WTC11 (cell line): ENCODE measurements at regions not wholly inside any gene's neighbourhood (a gene's known extent, or its start where the extent isn't known, plus 50 kb on each side); places are given as distances from the start of the nearest gene placed in this dataset.
"Not testable (repeated sequence)": the region's sequence is repeated elsewhere in the genome, so short reads cannot be mapped to it uniquely, and the experiment has no call there.

Experiments
- ATAC-seq: fragments of 200-7000 bp; cut with Tn5 transposase; 2 replicates; pipeline ENCODE4 v1.10.0; 2021; ENCODE audit warnings: mild to moderate bottlenecking, moderate library complexity
- CTCF ChIA-PET: fragments of 300-600 bp; sonication (Branson Sonifier 250); formaldehyde crosslinking; loops from one replicate; lab custom pipeline; 2021; ENCODE audit warnings: antibody characterized with exemption; lab: Charles Lee
- POLR2A ChIA-PET: fragments of 350-600 bp; sonication (Branson Sonifier 250); formaldehyde crosslinking; loops from one replicate; lab custom pipeline; 2021; ENCODE audit warnings: antibody characterized with exemption; lab: Charles Lee
- DNase-seq: peaks from one replicate; pipeline ENCODE4 v3.0.0; 2021; ENCODE audit warnings: low spot score
- H3K27ac Mint-ChIP-seq: 2 replicates; pipeline ENCODE4 v1.8.0; 2021; ENCODE audit warnings: mixed read lengths
- H3K27me3 Mint-ChIP-seq: 2 replicates; pipeline ENCODE4 v1.8.0; 2021; ENCODE audit warnings: low read depth, mild to moderate bottlenecking, moderate library complexity, mixed read lengths
- H3K36me3 Mint-ChIP-seq: 2 replicates; pipeline ENCODE4 v1.8.0; 2021; ENCODE audit warnings: mixed read lengths
- H3K4me1 Mint-ChIP-seq: 2 replicates; pipeline ENCODE4 v1.8.0; 2022; ENCODE audit warnings: mixed read lengths
- H3K4me3 Mint-ChIP-seq: 2 replicates; pipeline ENCODE4 v1.8.0; 2021; ENCODE audit warnings: mild to moderate bottlenecking, moderate library complexity, mixed read lengths
- H3K9me3 Mint-ChIP-seq: 2 replicates; pipeline ENCODE4 v1.8.0; 2021; ENCODE audit warnings: mixed read lengths
- AFF4 ChIP-seq: sonication (generic); formaldehyde crosslinking; IDR thresholded peaks from 2 replicates; pipeline ENCODE4 v1.8.1; 2023; ENCODE audit warnings: mild to moderate bottlenecking, missing genetic modification reagents, borderline replicate concordance
- ARID4B ChIP-seq: sonication (generic); formaldehyde crosslinking; IDR thresholded peaks from 2 replicates; pipeline ENCODE4 v1.8.0; 2023; ENCODE audit warnings: missing genetic modification reagents, mild to moderate bottlenecking, borderline replicate concordance
- FOXP1 ChIP-seq: sonication (generic); formaldehyde crosslinking; IDR thresholded peaks from 2 replicates; pipeline ENCODE4 v1.8.0; 2022; ENCODE audit warnings: missing genetic modification reagents, mild to moderate bottlenecking, moderate library complexity, borderline replicate concordance
- SOX15 ChIP-seq: fragments of 250-450 bp; sonication (Bioruptor Pico); IDR thresholded peaks from 2 replicates; pipeline ENCODE4 v1.9.0; 2021; ENCODE audit warnings: mild to moderate bottlenecking
- TEAD4 ChIP-seq: sonication (generic); formaldehyde crosslinking; IDR thresholded peaks from 2 replicates; pipeline ENCODE4 v1.8.0; 2022; ENCODE audit warnings: mild to moderate bottlenecking, missing genetic modification reagents
- ZNF138 ChIP-seq: sonication (generic); formaldehyde crosslinking; conservative IDR thresholded peaks from 2 replicates; pipeline ENCODE4 v1.8.1; 2022; ENCODE audit warnings: mild to moderate bottlenecking, moderate library complexity, missing genetic modification reagents
- ZNF219 ChIP-seq: sonication (generic); formaldehyde crosslinking; IDR thresholded peaks from 2 replicates; pipeline ENCODE4 v1.8.0; 2023; ENCODE audit warnings: missing genetic modification reagents, mild to moderate bottlenecking, borderline replicate concordance
- ZNF232 ChIP-seq: sonication (generic); formaldehyde crosslinking; IDR thresholded peaks from 2 replicates; pipeline ENCODE4 v1.8.0; 2022; ENCODE audit warnings: mild to moderate bottlenecking, missing genetic modification reagents
- TF ChIP-seq, protein P1 (sequence below): fragments of 250-450 bp; sonication (Bioruptor Pico); IDR thresholded peaks from 2 replicates; pipeline ENCODE4 v1.9.0; 2021; ENCODE audit warnings: mild to moderate bottlenecking, borderline replicate concordance

GRCh38 chr2:89781962-89782361 lies 1090.5 kb downstream of the RPIA start (continued):
- TF ChIP-seq AFF4 (CRISPR knock-in tag) = no peak
- TF ChIP-seq SOX15 = no peak
- TF ChIP-seq TEAD4 (CRISPR knock-in tag) = no peak
- no peak for TF ChIP-seq ZNF138 (CRISPR knock-in tag)

GRCh38 chr2:89784960-89785359 lies 1093.5 kb downstream of the RPIA start:
- no peak for TF ChIP-seq ZNF219 (CRISPR knock-in tag)
- TF ChIP-seq FOXP1 (CRISPR knock-in tag) = no peak
- TF ChIP-seq, protein P1, sequence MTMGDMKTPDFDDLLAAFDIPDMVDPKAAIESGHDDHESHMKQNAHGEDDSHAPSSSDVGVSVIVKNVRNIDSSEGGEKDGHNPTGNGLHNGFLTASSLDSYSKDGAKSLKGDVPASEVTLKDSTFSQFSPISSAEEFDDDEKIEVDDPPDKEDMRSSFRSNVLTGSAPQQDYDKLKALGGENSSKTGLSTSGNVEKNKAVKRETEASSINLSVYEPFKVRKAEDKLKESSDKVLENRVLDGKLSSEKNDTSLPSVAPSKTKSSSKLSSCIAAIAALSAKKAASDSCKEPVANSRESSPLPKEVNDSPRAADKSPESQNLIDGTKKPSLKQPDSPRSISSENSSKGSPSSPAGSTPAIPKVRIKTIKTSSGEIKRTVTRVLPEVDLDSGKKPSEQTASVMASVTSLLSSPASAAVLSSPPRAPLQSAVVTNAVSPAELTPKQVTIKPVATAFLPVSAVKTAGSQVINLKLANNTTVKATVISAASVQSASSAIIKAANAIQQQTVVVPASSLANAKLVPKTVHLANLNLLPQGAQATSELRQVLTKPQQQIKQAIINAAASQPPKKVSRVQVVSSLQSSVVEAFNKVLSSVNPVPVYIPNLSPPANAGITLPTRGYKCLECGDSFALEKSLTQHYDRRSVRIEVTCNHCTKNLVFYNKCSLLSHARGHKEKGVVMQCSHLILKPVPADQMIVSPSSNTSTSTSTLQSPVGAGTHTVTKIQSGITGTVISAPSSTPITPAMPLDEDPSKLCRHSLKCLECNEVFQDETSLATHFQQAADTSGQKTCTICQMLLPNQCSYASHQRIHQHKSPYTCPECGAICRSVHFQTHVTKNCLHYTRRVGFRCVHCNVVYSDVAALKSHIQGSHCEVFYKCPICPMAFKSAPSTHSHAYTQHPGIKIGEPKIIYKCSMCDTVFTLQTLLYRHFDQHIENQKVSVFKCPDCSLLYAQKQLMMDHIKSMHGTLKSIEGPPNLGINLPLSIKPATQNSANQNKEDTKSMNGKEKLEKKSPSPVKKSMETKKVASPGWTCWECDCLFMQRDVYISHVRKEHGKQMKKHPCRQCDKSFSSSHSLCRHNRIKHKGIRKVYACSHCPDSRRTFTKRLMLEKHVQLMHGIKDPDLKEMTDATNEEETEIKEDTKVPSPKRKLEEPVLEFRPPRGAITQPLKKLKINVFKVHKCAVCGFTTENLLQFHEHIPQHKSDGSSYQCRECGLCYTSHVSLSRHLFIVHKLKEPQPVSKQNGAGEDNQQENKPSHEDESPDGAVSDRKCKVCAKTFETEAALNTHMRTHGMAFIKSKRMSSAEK (CRISPR knock-in tag) = no peak
- TF ChIP-seq ZNF232 = no peak
- no peak for TF ChIP-seq ARID4B (CRISPR knock-in tag)
- H3K27ac Mint-ChIP-seq = no peak overlapping the region
- ATAC-seq (no peak), DNase-seq (no peak)
- ChIA-PET CTCF (no interaction called here), POLR2A (no interaction called here)
- H3K4me3 Mint-ChIP-seq = no peak overlapping the region
- peaks cover 100% of the 10 kb centered on the region for H3K36me3 Mint-ChIP-seq
- H3K4me1 Mint-ChIP-seq = no peaks in the 10 kb centered on the region
- peaks cover 100% of the 10 kb centered on the region for H3K9me3 Mint-ChIP-seq
- peaks cover 95% of the 10 kb centered on the region for H3K27me3 Mint-ChIP-seq

- H3K4me1 Mint-ChIP-seq, ATAC-seq, H3K27ac Mint-ChIP-seq, POLR2A ChIA-PET, H3K4me3 Mint-ChIP-seq, CTCF ChIA-PET, DNase-seq: not testable (repeated sequence)
- Mint-ChIP-seq H3K36me3 (peaks cover 100% of the 10 kb centered on the region), H3K9me3 (peaks cover 100% of the 10 kb centered on the region), H3K27me3 (peaks cover 95% of the 10 kb centered on the region)
Measured at GRCh38 chr2:89785528-89785927, 1094.1 kb downstream of the RPIA start.

DNA sequence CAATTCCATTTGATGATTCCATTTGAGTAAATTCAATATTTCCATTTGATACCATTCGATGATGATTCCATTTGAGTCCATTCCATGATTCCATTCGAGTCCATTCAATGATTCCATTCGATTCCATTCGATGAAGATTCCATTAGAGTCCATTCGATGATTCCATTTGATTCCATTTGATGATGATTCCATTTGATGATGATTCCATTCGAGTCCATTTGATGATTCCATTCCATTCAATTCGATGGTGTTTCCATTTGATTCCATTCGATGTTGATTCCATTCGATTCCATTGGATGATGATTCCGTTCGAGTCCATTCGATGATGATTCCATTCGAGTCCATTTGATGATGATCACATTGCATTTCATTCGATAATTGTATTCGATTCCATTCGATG lies 1095.2 kb downstream of the RPIA start:
- DNase-seq, CTCF ChIA-PET, POLR2A ChIA-PET, H3K4me3 Mint-ChIP-seq, H3K27ac Mint-ChIP-seq, ATAC-seq, H3K4me1 Mint-ChIP-seq: not testable (repeated sequence)
- Mint-ChIP-seq H3K36me3 (peaks cover 100% of the 10 kb centered on the region), H3K9me3 (peaks cover 100% of the 10 kb centered on the region), H3K27me3 (peaks cover 95% of the 10 kb centered on the region)

GRCh38 chr2:89795530-89795929 lies 1104.1 kb downstream of the RPIA start:
- H3K27ac Mint-ChIP-seq, CTCF ChIA-PET, DNase-seq, H3K4me3 Mint-ChIP-seq, POLR2A ChIA-PET, ATAC-seq, H3K4me1 Mint-ChIP-seq: not testable (repeated sequence)
- Mint-ChIP-seq H3K36me3 (peaks cover 100% of the 10 kb centered on the region), H3K9me3 (peaks cover 100% of the 10 kb centered on the region), H3K27me3 (peaks cover 91% of the 10 kb centered on the region)
